ES-I3 (cell line): ENCODE measurements at regions not wholly inside any gene's neighbourhood (a gene's known extent, or its start where the extent isn't known, plus 50 kb on each side); places are given as distances from the start of the nearest gene placed in this dataset.

Experiments used
- H3K36me3 ChIP-seq: 2 replicates; pipeline ENCODE4 v1.6.1; 2013; ENCODE audit warnings: mild to moderate bottlenecking, low read length, control low read depth, moderate library complexity; ENCODE audit not compliant: insufficient read depth
- H3K4me1 ChIP-seq: 2 replicates; pipeline ENCODE4 v1.6.1; 2013; ENCODE audit warnings: mild to moderate bottlenecking, control low read depth, low read length; ENCODE audit not compliant: insufficient read depth
- H3K9ac ChIP-seq: 2 replicates; pipeline ENCODE4 v1.6.1; 2013; ENCODE audit warnings: low read depth, mild to moderate bottlenecking, low read length, moderate library complexity
- H3K9me3 ChIP-seq: 2 replicates; pipeline ENCODE4 v1.6.1; 2013; ENCODE audit warnings: mild to moderate bottlenecking, low read length, moderate library complexity; ENCODE audit not compliant: control insufficient read depth, insufficient read depth

GRCh38 chr20:12605751-12606150 lies 403.0 kb upstream of the SPTLC3 start:
- Histone ChIP-seq H3K9ac (no peak overlapping the region), H3K4me1 (no peaks in the 10 kb centered on the region), H3K9me3 (no peaks in the 10 kb centered on the region), H3K36me3 (no peaks in the 10 kb centered on the region)

GRCh38 chr20:12610871-12611270 lies 397.9 kb upstream of the SPTLC3 start:
- H3K9ac ChIP-seq, result no peak overlapping the region
- no peaks in the 10 kb centered on the region for H3K9me3 ChIP-seq
- no peaks in the 10 kb centered on the region for H3K36me3 ChIP-seq
- no peaks in the 10 kb centered on the region for H3K4me1 ChIP-seq

- Histone ChIP-seq H3K9ac (no peak overlapping the region), H3K4me1 (no peaks in the 10 kb centered on the region), H3K9me3 (no peaks in the 10 kb centered on the region; the same call in none of the 2 replicates), H3K36me3 (no peaks in the 10 kb centered on the region)
These were observed 394.0 kb upstream of the SPTLC3 start for GRCh38 chr20:12614764-12615163.

- H3K9ac ChIP-seq, result no peak overlapping the region
- H3K4me1 ChIP-seq, result no peaks in the 10 kb centered on the region
- no peaks in the 10 kb centered on the region; the same call in none of the 2 replicates for H3K9me3 ChIP-seq
- no peaks in the 10 kb centered on the region for H3K36me3 ChIP-seq
These were observed 391.7 kb upstream of the SPTLC3 start for GRCh38 chr20:12617076-12617475.

GRCh38 chr20:12623870-12624269 lies 384.9 kb upstream of the SPTLC3 start:
- Histone ChIP-seq H3K4me1 (no peaks in the 10 kb centered on the region), H3K9ac (no peak overlapping the region), H3K9me3 (no peaks in the 10 kb centered on the region; the same call in 1 of the 2 replicates), H3K36me3 (no peaks in the 10 kb centered on the region)

GRCh38 chr20:12627485-12627884 lies 381.3 kb upstream of the SPTLC3 start:
- no peaks in the 10 kb centered on the region for H3K36me3 ChIP-seq
- no peak overlapping the region for H3K9ac ChIP-seq
- no peaks in the 10 kb centered on the region for H3K9me3 ChIP-seq
- H3K4me1 ChIP-seq, result no peaks in the 10 kb centered on the region

- no peak overlapping the region for H3K9ac ChIP-seq
- peaks cover 15% of the 10 kb centered on the region for H3K4me1 ChIP-seq
- H3K36me3 ChIP-seq, result no peaks in the 10 kb centered on the region
- no peaks in the 10 kb centered on the region; the same call in 1 of the 2 replicates for H3K9me3 ChIP-seq
These were observed 370.0 kb upstream of the SPTLC3 start for GRCh38 chr20:12638633-12639312.

GRCh38 chr20:12640251-12640650 lies 368.5 kb upstream of the SPTLC3 start:
- Histone ChIP-seq H3K9me3 (no peaks in the 10 kb centered on the region; the same call in 1 of the 2 replicates), H3K9ac (no peak overlapping the region), H3K36me3 (no peaks in the 10 kb centered on the region), H3K4me1 (peaks cover 15% of the 10 kb centered on the region)

GRCh38 chr20:12641619-12642018 lies 367.2 kb upstream of the SPTLC3 start:
- H3K4me1 ChIP-seq, result peaks cover 15% of the 10 kb centered on the region
- no peak overlapping the region for H3K9ac ChIP-seq
- H3K9me3 ChIP-seq, result no peaks in the 10 kb centered on the region; the same call in 1 of the 2 replicates
- H3K36me3 ChIP-seq, result no peaks in the 10 kb centered on the region

- Histone ChIP-seq H3K9me3 (no peaks in the 10 kb centered on the region; the same call in 1 of the 2 replicates), H3K9ac (no peak overlapping the region), H3K4me1 (peaks cover 7% of the 10 kb centered on the region; the same call in 1 of the 2 replicates), H3K36me3 (no peaks in the 10 kb centered on the region)
These were observed 364.3 kb upstream of the SPTLC3 start for GRCh38 chr20:12644461-12644860.

- no peaks in the 10 kb centered on the region for H3K36me3 ChIP-seq
- peaks cover 14% of the 10 kb centered on the region; the same call in 1 of the 2 replicates for H3K4me1 ChIP-seq
- no peak overlapping the region for H3K9ac ChIP-seq
- H3K9me3 ChIP-seq, result no peaks in the 10 kb centered on the region; the same call in 1 of the 2 replicates
These were observed 359.5 kb upstream of the SPTLC3 start for GRCh38 chr20:12649234-12649633.

- Histone ChIP-seq H3K9me3 (no peaks in the 10 kb centered on the region; the same call in 1 of the 2 replicates), H3K4me1 (peaks cover 14% of the 10 kb centered on the region; the same call in 1 of the 2 replicates), H3K9ac (no peak overlapping the region; the same call in 1 of the 2 replicates), H3K36me3 (no peaks in the 10 kb centered on the region; the same call in 1 of the 2 replicates)
These were observed 355.1 kb upstream of the SPTLC3 start for GRCh38 chr20:12653642-12654041.

- H3K9ac ChIP-seq, result no peak overlapping the region
- H3K9me3 ChIP-seq, result no peaks in the 10 kb centered on the region
- no peaks in the 10 kb centered on the region; the same call in 1 of the 2 replicates for H3K36me3 ChIP-seq
- H3K4me1 ChIP-seq, result peaks cover 5% of the 10 kb centered on the region
These were observed 348.8 kb upstream of the SPTLC3 start for GRCh38 chr20:12659942-12660341.

- H3K36me3 ChIP-seq, result no peaks in the 10 kb centered on the region; the same call in 1 of the 2 replicates
- peaks cover 5% of the 10 kb centered on the region for H3K4me1 ChIP-seq
- H3K9ac ChIP-seq, result no peak overlapping the region
- H3K9me3 ChIP-seq, result no peaks in the 10 kb centered on the region
These were observed 347.9 kb upstream of the SPTLC3 start for GRCh38 chr20:12660918-12661317.

- Histone ChIP-seq H3K9ac (no peak overlapping the region), H3K4me1 (peaks cover 11% of the 10 kb centered on the region; the same call in 1 of the 2 replicates), H3K9me3 (no peaks in the 10 kb centered on the region), H3K36me3 (no peaks in the 10 kb centered on the region)
These were observed 338.5 kb upstream of the SPTLC3 start for GRCh38 chr20:12670301-12670700.
